AG08395 (cell line): ENCODE measurements at regions not wholly inside any gene's neighbourhood (a gene's known extent, or its start where the extent isn't known, plus 50 kb on each side); places are given as distances from the start of the nearest gene placed in this dataset.

Source experiments
- DNase-seq: peaks from one replicate; pipeline ENCODE4 v3.0.0; 2012; ENCODE audit warnings: mixed read lengths, low spot score

GRCh38 chr1:22376546-22376945 lies 75.1 kb upstream of the ZBTB40 start:
- DNase-seq: no peak

- DNase-seq: peak; percentile 17
Measured at GRCh38 chr1:22376976-22377375, 74.7 kb upstream of the ZBTB40 start.

- peak; percentile 51 for DNase-seq
Measured at GRCh38 chr1:22379566-22379965, 72.1 kb upstream of the ZBTB40 start.

- DNase-seq: peak; percentile 69
Measured at GRCh38 chr1:22380024-22380785, 71.4 kb upstream of the ZBTB40 start.

GRCh38 chr1:22383526-22384294 lies 67.9 kb upstream of the ZBTB40 start:
- no peak for DNase-seq

- DNase-seq: no peak
Measured at GRCh38 chr1:22385537-22385936, 66.1 kb upstream of the ZBTB40 start.

GRCh38 chr1:22386774-22387173 lies 64.9 kb upstream of the ZBTB40 start:
- no peak for DNase-seq

- peak; percentile 46 for DNase-seq
Measured at GRCh38 chr1:22387919-22388580, 63.6 kb upstream of the ZBTB40 start.

- DNase-seq: peak; percentile 88
Measured at GRCh38 chr1:22388671-22389450, 62.8 kb upstream of the ZBTB40 start.

GRCh38 chr1:22393587-22393986 lies 58.1 kb upstream of the ZBTB40 start:
- DNase-seq: no peak

- no peak for DNase-seq
Measured at GRCh38 chr1:22398656-22399420, 52.8 kb upstream of the ZBTB40 start.

- no peak for DNase-seq
Measured at GRCh38 chr1:22399421-22400091, 52.1 kb upstream of the ZBTB40 start.
